ENCODE measurements at regions not wholly inside any gene's neighbourhood (a gene's known extent, or its start where the extent isn't known, plus 50 kb on each side); places are given as distances from the start of the nearest gene placed in this dataset.

DNA sequence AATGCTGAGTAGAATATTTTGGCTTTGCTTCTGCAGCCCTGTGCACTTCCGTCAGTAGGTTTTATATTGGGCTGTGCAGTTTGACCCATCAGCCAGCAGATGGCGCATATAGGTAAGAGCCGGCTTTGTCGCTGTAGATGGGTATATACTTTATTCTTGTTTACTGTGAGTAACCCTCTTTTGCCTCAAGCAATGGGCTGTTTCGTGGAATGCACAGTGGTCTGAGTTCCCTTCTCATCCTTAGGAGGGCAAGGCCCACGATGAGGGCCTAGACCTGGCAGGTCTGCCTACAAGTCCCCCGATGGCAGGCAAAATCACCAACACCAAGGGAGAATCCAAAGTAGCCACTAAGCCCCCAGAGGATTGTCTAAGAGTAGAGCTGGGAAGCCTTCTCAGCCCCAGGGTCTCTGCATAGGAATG, 1002.9 kb upstream of the KCND2 start:
- TF ChIP-seq, protein P1, sequence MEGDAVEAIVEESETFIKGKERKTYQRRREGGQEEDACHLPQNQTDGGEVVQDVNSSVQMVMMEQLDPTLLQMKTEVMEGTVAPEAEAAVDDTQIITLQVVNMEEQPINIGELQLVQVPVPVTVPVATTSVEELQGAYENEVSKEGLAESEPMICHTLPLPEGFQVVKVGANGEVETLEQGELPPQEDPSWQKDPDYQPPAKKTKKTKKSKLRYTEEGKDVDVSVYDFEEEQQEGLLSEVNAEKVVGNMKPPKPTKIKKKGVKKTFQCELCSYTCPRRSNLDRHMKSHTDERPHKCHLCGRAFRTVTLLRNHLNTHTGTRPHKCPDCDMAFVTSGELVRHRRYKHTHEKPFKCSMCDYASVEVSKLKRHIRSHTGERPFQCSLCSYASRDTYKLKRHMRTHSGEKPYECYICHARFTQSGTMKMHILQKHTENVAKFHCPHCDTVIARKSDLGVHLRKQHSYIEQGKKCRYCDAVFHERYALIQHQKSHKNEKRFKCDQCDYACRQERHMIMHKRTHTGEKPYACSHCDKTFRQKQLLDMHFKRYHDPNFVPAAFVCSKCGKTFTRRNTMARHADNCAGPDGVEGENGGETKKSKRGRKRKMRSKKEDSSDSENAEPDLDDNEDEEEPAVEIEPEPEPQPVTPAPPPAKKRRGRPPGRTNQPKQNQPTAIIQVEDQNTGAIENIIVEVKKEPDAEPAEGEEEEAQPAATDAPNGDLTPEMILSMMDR (IDR thresholded peaks at IDR 0.05; ENCODE audit: low read depth, low read length, missing input control), result peak; percentile 93
- no peak for TF ChIP-seq HNF4G (IDR thresholded peaks at IDR 0.05)
- no peak for TF ChIP-seq TAF1 (conservative IDR thresholded peaks at IDR 0.05)
- TF ChIP-seq, protein P2, sequence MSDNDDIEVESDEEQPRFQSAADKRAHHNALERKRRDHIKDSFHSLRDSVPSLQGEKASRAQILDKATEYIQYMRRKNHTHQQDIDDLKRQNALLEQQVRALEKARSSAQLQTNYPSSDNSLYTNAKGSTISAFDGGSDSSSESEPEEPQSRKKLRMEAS (IDR thresholded peaks at IDR 0.05), result no peak
- no peak for TF ChIP-seq FOXA1 (IDR thresholded peaks at IDR 0.05)
- no peak for TF ChIP-seq ATF3 (IDR thresholded peaks at IDR 0.05)
- no peak for TF ChIP-seq EGR1 (IDR thresholded peaks at IDR 0.05; ENCODE audit: low read depth in 2 of 2)

All from liver (tissue), 3 donors.